ENCODE measurements at regions not wholly inside any gene's neighbourhood (a gene's known extent, or its start where the extent isn't known, plus 50 kb on each side); places are given as distances from the start of the nearest gene placed in this dataset.

DNA sequence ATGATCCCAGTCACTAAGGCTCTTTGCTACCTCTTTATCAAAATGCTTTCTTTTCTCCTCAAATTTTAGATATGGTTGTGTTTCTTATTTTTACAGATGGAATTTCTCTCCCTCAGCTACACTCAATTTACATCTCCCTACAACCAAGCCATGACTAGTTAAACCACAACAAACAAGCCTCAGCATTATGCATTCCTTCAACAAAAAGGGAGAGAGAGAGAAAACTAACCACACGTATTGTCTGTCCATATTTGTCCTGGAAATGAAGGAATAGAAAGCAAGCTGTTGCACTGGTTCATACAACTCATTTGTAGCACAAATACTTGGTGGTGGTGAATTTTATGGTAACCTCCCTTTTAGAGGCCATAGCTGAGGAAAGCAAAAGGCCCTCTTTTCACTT is 286.4 kb downstream of the AHR start:
- TF ChIP-seq, protein P1, sequence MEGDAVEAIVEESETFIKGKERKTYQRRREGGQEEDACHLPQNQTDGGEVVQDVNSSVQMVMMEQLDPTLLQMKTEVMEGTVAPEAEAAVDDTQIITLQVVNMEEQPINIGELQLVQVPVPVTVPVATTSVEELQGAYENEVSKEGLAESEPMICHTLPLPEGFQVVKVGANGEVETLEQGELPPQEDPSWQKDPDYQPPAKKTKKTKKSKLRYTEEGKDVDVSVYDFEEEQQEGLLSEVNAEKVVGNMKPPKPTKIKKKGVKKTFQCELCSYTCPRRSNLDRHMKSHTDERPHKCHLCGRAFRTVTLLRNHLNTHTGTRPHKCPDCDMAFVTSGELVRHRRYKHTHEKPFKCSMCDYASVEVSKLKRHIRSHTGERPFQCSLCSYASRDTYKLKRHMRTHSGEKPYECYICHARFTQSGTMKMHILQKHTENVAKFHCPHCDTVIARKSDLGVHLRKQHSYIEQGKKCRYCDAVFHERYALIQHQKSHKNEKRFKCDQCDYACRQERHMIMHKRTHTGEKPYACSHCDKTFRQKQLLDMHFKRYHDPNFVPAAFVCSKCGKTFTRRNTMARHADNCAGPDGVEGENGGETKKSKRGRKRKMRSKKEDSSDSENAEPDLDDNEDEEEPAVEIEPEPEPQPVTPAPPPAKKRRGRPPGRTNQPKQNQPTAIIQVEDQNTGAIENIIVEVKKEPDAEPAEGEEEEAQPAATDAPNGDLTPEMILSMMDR (IDR thresholded peaks at IDR 0.05) = no peak
- TF ChIP-seq POLR2A (IDR thresholded peaks at IDR 0.05) = no peak

Data from right lobe of liver (tissue), 4 donors.